ENCODE measurements at regions not wholly inside any gene's neighbourhood (a gene's known extent, or its start where the extent isn't known, plus 50 kb on each side); places are given as distances from the start of the nearest gene placed in this dataset.

GRCh38 chr14:42013559-42013958, 406.9 kb downstream of the LRFN5 start:
- ATAC-seq (no peak), FAIRE-seq (no peak), DNase-seq (ENCODE audit: low spot score) (no peak)
- intact Hi-C loops (cut with micrococcal nuclease; ENCODE audit: unreplicated experiment), result no loop called here
- Histone ChIP-seq H3K27me3 (ENCODE audit: control insufficient read depth in 1 of 2, insufficient read depth in 2 of 2, low read length in 2 of 2) (no peaks in the 10 kb centered on the region), H3K9ac (ENCODE audit: insufficient read depth, low read depth, low read length) (no peak overlapping the region), H3K4me3 (replicated peaks in 1 of 3; ENCODE audit: insufficient read depth in 1 of 3, low read depth in 2 of 3, low read length in 3 of 3) (no peak overlapping the region), H3K4me1 (ENCODE audit: insufficient read depth, low read length) (no peaks in the 10 kb centered on the region), H3K79me2 (ENCODE audit: insufficient read depth, low read length) (no peaks in the 10 kb centered on the region), H4K20me1 (ENCODE audit: insufficient read depth, low read length) (no peaks in the 10 kb centered on the region), H3K4me2 (ENCODE audit: low read depth, low read length) (no peak overlapping the region), H3K36me3 (replicated peaks in 1 of 2; ENCODE audit: control insufficient read depth in 1 of 2, insufficient read depth in 2 of 2, low read length in 2 of 2) (no peaks in the 10 kb centered on the region), H3K27ac (ENCODE audit: extremely low read length, insufficient read depth, low read length) (no peak overlapping the region), H2AFZ (ENCODE audit: low read length) (no peak overlapping the region), H3K9me3 (ENCODE audit: low read length) (peaks cover 74% of the 10 kb centered on the region)
- ChIA-PET POLR2A (no interaction called here), CTCF (ENCODE audit: low intra/inter-chr PET ratio, low total read pairs) (no interaction called here)
- WGBS (ENCODE audit: low lambda C conversion rate), result 3% methylated on average over 2 of the region's 2 CpGs
- BruUV-seq (replicated peaks), result no TSS peak
- TF ChIP-seq, protein P1, sequence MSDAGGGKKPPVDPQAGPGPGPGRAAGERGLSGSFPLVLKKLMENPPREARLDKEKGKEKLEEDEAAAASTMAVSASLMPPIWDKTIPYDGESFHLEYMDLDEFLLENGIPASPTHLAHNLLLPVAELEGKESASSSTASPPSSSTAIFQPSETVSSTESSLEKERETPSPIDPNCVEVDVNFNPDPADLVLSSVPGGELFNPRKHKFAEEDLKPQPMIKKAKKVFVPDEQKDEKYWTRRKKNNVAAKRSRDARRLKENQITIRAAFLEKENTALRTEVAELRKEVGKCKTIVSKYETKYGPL (CRISPR knock-in tag; IDR thresholded peaks at IDR 0.05), result no peak
- TF ChIP-seq ELF1 (CRISPR knock-in tag; IDR thresholded peaks at IDR 0.05), result no peak
- TF ChIP-seq, protein P2, sequence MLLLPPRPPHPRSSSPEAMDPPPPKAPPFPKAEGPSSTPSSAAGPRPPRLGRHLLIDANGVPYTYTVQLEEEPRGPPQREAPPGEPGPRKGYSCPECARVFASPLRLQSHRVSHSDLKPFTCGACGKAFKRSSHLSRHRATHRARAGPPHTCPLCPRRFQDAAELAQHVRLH (CRISPR knock-in tag; IDR thresholded peaks at IDR 0.05; ENCODE audit: borderline replicate concordance, low read depth), result no peak
- no peak for TF ChIP-seq GTF3A (CRISPR knock-in tag; conservative IDR thresholded peaks at IDR 0.05)
- TF ChIP-seq SMAD3 (CRISPR knock-in tag; IDR thresholded peaks at IDR 0.05), result no peak
- TF ChIP-seq ZNF788 (CRISPR knock-in tag; IDR thresholded peaks at IDR 0.05; ENCODE audit: borderline replicate concordance), result no peak
- TF ChIP-seq, protein P3, sequence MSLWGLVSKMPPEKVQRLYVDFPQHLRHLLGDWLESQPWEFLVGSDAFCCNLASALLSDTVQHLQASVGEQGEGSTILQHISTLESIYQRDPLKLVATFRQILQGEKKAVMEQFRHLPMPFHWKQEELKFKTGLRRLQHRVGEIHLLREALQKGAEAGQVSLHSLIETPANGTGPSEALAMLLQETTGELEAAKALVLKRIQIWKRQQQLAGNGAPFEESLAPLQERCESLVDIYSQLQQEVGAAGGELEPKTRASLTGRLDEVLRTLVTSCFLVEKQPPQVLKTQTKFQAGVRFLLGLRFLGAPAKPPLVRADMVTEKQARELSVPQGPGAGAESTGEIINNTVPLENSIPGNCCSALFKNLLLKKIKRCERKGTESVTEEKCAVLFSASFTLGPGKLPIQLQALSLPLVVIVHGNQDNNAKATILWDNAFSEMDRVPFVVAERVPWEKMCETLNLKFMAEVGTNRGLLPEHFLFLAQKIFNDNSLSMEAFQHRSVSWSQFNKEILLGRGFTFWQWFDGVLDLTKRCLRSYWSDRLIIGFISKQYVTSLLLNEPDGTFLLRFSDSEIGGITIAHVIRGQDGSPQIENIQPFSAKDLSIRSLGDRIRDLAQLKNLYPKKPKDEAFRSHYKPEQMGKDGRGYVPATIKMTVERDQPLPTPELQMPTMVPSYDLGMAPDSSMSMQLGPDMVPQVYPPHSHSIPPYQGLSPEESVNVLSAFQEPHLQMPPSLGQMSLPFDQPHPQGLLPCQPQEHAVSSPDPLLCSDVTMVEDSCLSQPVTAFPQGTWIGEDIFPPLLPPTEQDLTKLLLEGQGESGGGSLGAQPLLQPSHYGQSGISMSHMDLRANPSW (CRISPR knock-in tag; IDR thresholded peaks at IDR 0.05; ENCODE audit: borderline replicate concordance), result no peak
- TF ChIP-seq BRD4 (CRISPR knock-in tag; IDR thresholded peaks at IDR 0.05), result no peak
- TF ChIP-seq ZNF83 (CRISPR knock-in tag; IDR thresholded peaks at IDR 0.05; ENCODE audit: borderline replicate concordance), result no peak
- TF ChIP-seq KLF12 (CRISPR knock-in tag; IDR thresholded peaks at IDR 0.05; ENCODE audit: borderline replicate concordance), result no peak
- TF ChIP-seq ZNF335 (CRISPR knock-in tag; IDR thresholded peaks at IDR 0.05), result no peak
- no peak for TF ChIP-seq MZF1 (CRISPR knock-in tag; IDR thresholded peaks at IDR 0.05; ENCODE audit: borderline replicate concordance)
- no peak for TF ChIP-seq ZNF512B (CRISPR knock-in tag; IDR thresholded peaks at IDR 0.05; ENCODE audit: borderline replicate concordance)
- no peak for TF ChIP-seq ZNF121 (CRISPR knock-in tag; IDR thresholded peaks at IDR 0.05)
- TF ChIP-seq MTF2 (CRISPR knock-in tag; IDR thresholded peaks at IDR 0.05; ENCODE audit: borderline replicate concordance), result no peak
- no peak for TF ChIP-seq ZNF710 (CRISPR knock-in tag; IDR thresholded peaks at IDR 0.05; ENCODE audit: borderline replicate concordance)
- in situ Hi-C loops (cut with HindIII; ENCODE audit: extremely low pct_ligation_motif_present, low pct_unique_long_range_greater_than_20kb), result no loop called here
